ENCODE measurements at regions not wholly inside any gene's neighbourhood (a gene's known extent, or its start where the extent isn't known, plus 50 kb on each side); places are given as distances from the start of the nearest gene placed in this dataset.

GRCh38 chr10:4243169-4243568, 458.2 kb upstream of the KLF6 start:
- in situ Hi-C loops (cut with MboI; ENCODE audit: low sequenced_read_pairs in 4 of 4) = no loop called here
- Histone ChIP-seq H3K9me3 (no peaks in the 10 kb centered on the region), H3K36me3 (no peaks in the 10 kb centered on the region), H3K4me3 (peak overlapping the region; percentile 10 to 50 (median 41)), H3K4me1 (peaks cover 11 to 33% of the 10 kb centered on the region in 2 donors), H3K27me3 (no peaks in the 10 kb centered on the region), H3K27ac (peak overlapping the region; percentile 69 to 83 (median 76))
- intact Hi-C loops (cut with DNase I; ENCODE audit: low total_unique reads) = loop anchor here (5.0 to 10.0 kb wide), 5 partner anchors 39 to 776 kb away; partner anchors contain the start of gene KLF6
- no peak for ATAC-seq
- DNase-seq = no peak
- TF ChIP-seq CTCF (IDR thresholded peaks at IDR 0.05 in 4 of 5, conservative IDR thresholded peaks at IDR 0.05 in 1 of 5) (no peak), POLR2A (IDR thresholded peaks at IDR 0.05) (no peak)

GRCh38 chr10:4242561-4243035, 457.6 kb upstream of the KLF6 start:
- H3K27me3 ChIP-seq = no peaks in the 10 kb centered on the region
- peak overlapping the region; percentile 69 to 83 (median 76) for H3K27ac ChIP-seq
- no peaks in the 10 kb centered on the region for H3K36me3 ChIP-seq
- H3K4me1 ChIP-seq = peaks cover 11 to 33% of the 10 kb centered on the region in 2 donors
- no peak for DNase-seq
- intact Hi-C loops (cut with DNase I; ENCODE audit: low total_unique reads) = loop anchor here (5.0 to 10.0 kb wide), 5 partner anchors 40 to 775 kb away; partner anchors contain the start of gene KLF6
- in situ Hi-C loops (cut with MboI; ENCODE audit: low sequenced_read_pairs in 4 of 4) = no loop called here
- ATAC-seq = peak in 1 of 2 donors; percentile 19
- H3K4me3 ChIP-seq = peak overlapping the region; percentile 10 to 50 (median 41)
- H3K9me3 ChIP-seq = no peaks in the 10 kb centered on the region
- no peak for TF ChIP-seq POLR2A (IDR thresholded peaks at IDR 0.05)
- TF ChIP-seq CTCF (IDR thresholded peaks at IDR 0.05 in 4 of 5, conservative IDR thresholded peaks at IDR 0.05 in 1 of 5) = no peak

GRCh38 chr10:4241724-4242345, 456.8 kb upstream of the KLF6 start:
- Histone ChIP-seq H3K36me3 (no peaks in the 10 kb centered on the region), H3K27me3 (no peaks in the 10 kb centered on the region), H3K9me3 (no peaks in the 10 kb centered on the region), H3K27ac (peak overlapping the region; percentile 69 to 83 (median 76)), H3K4me1 (peaks cover 11 to 33% of the 10 kb centered on the region in 2 donors), H3K4me3 (peak overlapping the region; percentile 10 to 50 (median 41))
- in situ Hi-C loops (cut with MboI; ENCODE audit: low sequenced_read_pairs in 4 of 4) = no loop called here
- peak; percentile 35 to 46 for ATAC-seq
- intact Hi-C loops (cut with DNase I; ENCODE audit: low total_unique reads) = loop anchor here (5.0 to 10.0 kb wide), 5 partner anchors 40 to 775 kb away; partner anchors contain the start of gene KLF6
- TF ChIP-seq POLR2A (IDR thresholded peaks at IDR 0.05) (peak in 1 of 2 donors; percentile 8), CTCF (IDR thresholded peaks at IDR 0.05 in 4 of 5, conservative IDR thresholded peaks at IDR 0.05 in 1 of 5) (no peak)
- no peak for DNase-seq

- DNase-seq (no peak), ATAC-seq (no peak)
- Histone ChIP-seq H3K27ac (peak overlapping the region; percentile 69 to 83 (median 76)), H3K4me1 (peaks cover 11 to 33% of the 10 kb centered on the region in 2 donors), H3K9me3 (no peaks in the 10 kb centered on the region), H3K36me3 (no peaks in the 10 kb centered on the region), H3K4me3 (peak overlapping the region in 1 of 4 donors; percentile 50), H3K27me3 (no peaks in the 10 kb centered on the region)
- intact Hi-C loops (cut with DNase I; ENCODE audit: low total_unique reads) = loop anchor here (5.0 to 10.0 kb wide), 5 partner anchors 42 to 773 kb away; partner anchors contain the start of gene KLF6
- in situ Hi-C loops (cut with MboI; ENCODE audit: low sequenced_read_pairs in 4 of 4) = no loop called here
- TF ChIP-seq POLR2A (IDR thresholded peaks at IDR 0.05) = no peak
- TF ChIP-seq CTCF (IDR thresholded peaks at IDR 0.05 in 4 of 5, conservative IDR thresholded peaks at IDR 0.05 in 1 of 5) = no peak
Observed at GRCh38 chr10:4240608-4241197, 455.7 kb upstream of the KLF6 start.
